ENCODE measurements at regions not wholly inside any gene's neighbourhood (a gene's known extent, or its start where the extent isn't known, plus 50 kb on each side); places are given as distances from the start of the nearest gene placed in this dataset.
"Not testable (repeated sequence)": the region's sequence is repeated elsewhere in the genome, so short reads cannot be mapped to it uniquely, and the experiment has no call there.

DNA sequence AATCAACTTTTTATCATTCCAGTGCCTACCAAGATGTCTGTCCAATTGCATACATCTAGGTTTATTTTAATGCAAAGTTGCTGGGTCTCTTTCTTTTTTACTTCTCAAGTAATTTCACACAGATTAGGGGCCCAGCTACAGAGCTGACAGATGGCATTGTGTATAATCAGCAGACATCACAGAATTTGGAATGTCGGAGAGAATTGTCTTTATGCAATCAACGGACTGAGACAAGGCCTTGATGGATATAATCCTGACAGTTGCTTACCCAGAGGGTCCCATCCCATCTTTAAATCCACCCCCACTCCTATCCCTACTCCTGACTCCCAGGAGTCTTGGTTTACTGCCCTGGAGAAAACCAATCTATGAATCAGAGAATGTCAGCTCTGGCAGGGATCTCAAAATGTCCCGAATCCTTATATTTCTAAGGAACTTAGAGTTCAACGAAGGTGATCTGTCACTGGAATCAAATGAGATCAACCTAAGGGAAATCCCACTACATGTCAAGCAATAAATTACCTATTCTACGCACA, 142.0 kb downstream of the LRATD1 start:
- Histone ChIP-seq H3K36me3 (ENCODE audit: control insufficient read depth, insufficient read depth, low read length) (no peaks in the 10 kb centered on the region), H3K9me3 (ENCODE audit: control insufficient read depth, insufficient read depth, low read length) (no peaks in the 10 kb centered on the region), H3K27ac (ENCODE audit: low read length) (no peak overlapping the region), H3K27me3 (ENCODE audit: control insufficient read depth, insufficient read depth, low read length) (no peaks in the 10 kb centered on the region), H3K4me1 (ENCODE audit: control insufficient read depth, insufficient read depth, low read length) (no peaks in the 10 kb centered on the region), H3K4me3 (ENCODE audit: low read length) (no peak overlapping the region)
- no peak for DNase-seq (ENCODE audit: low read depth, low spot score)
- WGBS (ENCODE audit: insufficient coverage, insufficient read length), result no CpG with 5 or more reads among the region's 5 CpGs

DNA sequence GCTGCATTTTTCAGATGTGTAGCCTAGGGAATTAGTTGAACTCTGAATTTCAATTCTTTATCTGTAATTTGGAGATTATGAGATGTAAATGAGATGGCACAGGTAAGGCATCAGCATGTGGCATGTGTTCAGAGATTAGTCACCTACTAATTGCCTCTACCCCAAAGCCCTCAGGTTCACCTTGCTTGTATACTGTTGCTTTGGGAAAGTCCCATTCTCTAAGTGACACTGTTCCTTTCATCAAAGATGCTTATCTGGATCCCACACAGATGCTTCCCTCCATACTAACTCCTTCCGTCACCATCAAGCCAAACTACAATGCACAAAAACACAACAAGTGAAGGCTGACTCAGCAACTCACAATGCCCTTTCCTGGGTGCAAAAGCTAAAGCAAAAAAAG, 143.7 kb downstream of the LRATD1 start:
- no peaks in the 10 kb centered on the region for H3K27me3 ChIP-seq (ENCODE audit: control insufficient read depth, insufficient read depth, low read length)
- no peak overlapping the region for H3K4me3 ChIP-seq (ENCODE audit: low read length)
- DNase-seq (ENCODE audit: low read depth, low spot score), result no peak
- no peaks in the 10 kb centered on the region for H3K4me1 ChIP-seq (ENCODE audit: control insufficient read depth, insufficient read depth, low read length)
- H3K27ac ChIP-seq (ENCODE audit: low read length), result no peak overlapping the region
- no peaks in the 10 kb centered on the region for H3K36me3 ChIP-seq (ENCODE audit: control insufficient read depth, insufficient read depth, low read length)
- H3K9me3 ChIP-seq (ENCODE audit: control insufficient read depth, insufficient read depth, low read length), result no peaks in the 10 kb centered on the region
- no CpG with 5 or more reads among the region's 1 CpG for WGBS (ENCODE audit: insufficient coverage, insufficient read length)

GRCh38 chr2:14778015-14778414, 145.5 kb downstream of the LRATD1 start:
- Histone ChIP-seq H3K9me3 (ENCODE audit: control insufficient read depth, insufficient read depth, low read length) (no peaks in the 10 kb centered on the region), H3K27me3 (ENCODE audit: control insufficient read depth, insufficient read depth, low read length) (no peaks in the 10 kb centered on the region), H3K36me3 (ENCODE audit: control insufficient read depth, insufficient read depth, low read length) (no peaks in the 10 kb centered on the region), H3K4me1 (ENCODE audit: control insufficient read depth, insufficient read depth, low read length) (no peaks in the 10 kb centered on the region), H3K4me3 (ENCODE audit: low read length) (no peak overlapping the region), H3K27ac (ENCODE audit: low read length) (no peak overlapping the region)
- DNase-seq (ENCODE audit: low read depth, low spot score), result no peak
- WGBS (ENCODE audit: insufficient coverage, insufficient read length), result no CpG with 5 or more reads among the region's 2 CpGs

DNA sequence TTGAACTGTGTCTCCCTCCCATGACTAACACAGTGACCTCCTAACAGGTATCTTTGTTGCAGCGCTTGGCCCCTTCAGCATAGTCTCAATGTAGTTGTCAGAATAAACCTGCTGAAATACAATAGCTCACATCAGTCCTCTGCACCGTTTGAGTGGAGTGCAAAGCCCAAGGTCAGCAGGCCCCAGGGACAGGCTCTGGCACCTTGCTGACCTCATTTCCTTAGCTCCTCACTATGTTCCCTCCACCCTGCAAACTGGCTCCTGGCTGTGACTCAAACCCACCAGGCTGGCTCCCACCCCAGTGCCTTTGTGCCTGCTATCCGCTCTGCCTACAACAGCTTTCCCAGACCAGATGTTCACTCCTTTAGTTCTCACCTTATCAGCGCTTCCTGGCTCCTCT, 146.7 kb downstream of the LRATD1 start:
- no peak overlapping the region for H3K4me3 ChIP-seq (ENCODE audit: low read length)
- H3K27ac ChIP-seq (ENCODE audit: low read length), result no peak overlapping the region
- no peaks in the 10 kb centered on the region for H3K4me1 ChIP-seq (ENCODE audit: control insufficient read depth, insufficient read depth, low read length)
- no peak for DNase-seq (ENCODE audit: low read depth, low spot score)
- no peaks in the 10 kb centered on the region for H3K9me3 ChIP-seq (ENCODE audit: control insufficient read depth, insufficient read depth, low read length)
- no peaks in the 10 kb centered on the region for H3K36me3 ChIP-seq (ENCODE audit: control insufficient read depth, insufficient read depth, low read length)
- no peaks in the 10 kb centered on the region for H3K27me3 ChIP-seq (ENCODE audit: control insufficient read depth, insufficient read depth, low read length)
- no CpG with 5 or more reads among the region's 4 CpGs for WGBS (ENCODE audit: insufficient coverage, insufficient read length)

GRCh38 chr2:14781142-14781541, 148.6 kb downstream of the LRATD1 start:
- Histone ChIP-seq H3K27ac (ENCODE audit: low read length) (no peak overlapping the region), H3K4me3 (ENCODE audit: low read length) (no peak overlapping the region), H3K4me1 (ENCODE audit: control insufficient read depth, insufficient read depth, low read length) (no peaks in the 10 kb centered on the region), H3K27me3 (ENCODE audit: control insufficient read depth, insufficient read depth, low read length) (no peaks in the 10 kb centered on the region), H3K9me3 (ENCODE audit: control insufficient read depth, insufficient read depth, low read length) (no peaks in the 10 kb centered on the region), H3K36me3 (ENCODE audit: control insufficient read depth, insufficient read depth, low read length) (no peaks in the 10 kb centered on the region)
- WGBS (ENCODE audit: insufficient coverage, insufficient read length), result no CpG with 5 or more reads among the region's 4 CpGs
- DNase-seq (ENCODE audit: low read depth, low spot score), result no peak

DNA sequence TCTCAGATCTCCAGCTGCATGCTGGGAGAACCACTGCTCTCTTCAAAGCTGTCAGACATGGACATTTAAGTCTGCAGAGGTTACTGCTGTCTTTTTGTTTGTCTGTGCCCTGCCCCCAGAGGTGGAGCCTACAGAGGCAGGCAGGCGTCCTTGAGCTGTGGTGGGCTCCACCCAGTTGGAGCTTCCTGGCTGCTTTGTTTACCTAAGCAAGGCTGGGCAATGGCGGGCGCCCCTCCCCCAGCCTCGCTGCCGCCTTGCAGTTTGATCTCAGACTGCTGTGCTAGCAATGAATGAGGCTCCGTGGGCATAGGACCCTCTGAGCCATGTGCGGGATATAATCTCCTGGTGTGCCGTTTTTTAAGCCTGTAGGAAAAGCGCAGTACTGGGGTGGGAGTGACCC, 156.3 kb downstream of the LRATD1 start:
- H3K4me3 ChIP-seq (ENCODE audit: low read length); H3K27me3 ChIP-seq (ENCODE audit: control insufficient read depth, insufficient read depth, low read length); DNase-seq (ENCODE audit: low read depth, low spot score); H3K9me3 ChIP-seq (ENCODE audit: control insufficient read depth, insufficient read depth, low read length); H3K36me3 ChIP-seq (ENCODE audit: control insufficient read depth, insufficient read depth, low read length); H3K27ac ChIP-seq (ENCODE audit: low read length); H3K4me1 ChIP-seq (ENCODE audit: control insufficient read depth, insufficient read depth, low read length): not testable (repeated sequence)
- WGBS (ENCODE audit: insufficient coverage, insufficient read length), result no CpG with 5 or more reads among the region's 9 CpGs

- no peaks in the 10 kb centered on the region for H3K27me3 ChIP-seq (ENCODE audit: control insufficient read depth, insufficient read depth, low read length)
- no peak overlapping the region for H3K27ac ChIP-seq (ENCODE audit: low read length)
- no peaks in the 10 kb centered on the region for H3K4me1 ChIP-seq (ENCODE audit: control insufficient read depth, insufficient read depth, low read length)
- WGBS (ENCODE audit: insufficient coverage, insufficient read length), result no CpG with 5 or more reads among the region's 1 CpG
- H3K36me3 ChIP-seq (ENCODE audit: control insufficient read depth, insufficient read depth, low read length), result no peaks in the 10 kb centered on the region
- H3K4me3 ChIP-seq (ENCODE audit: low read length), result no peak overlapping the region
- no peaks in the 10 kb centered on the region; the same call in 1 of the 2 replicates for H3K9me3 ChIP-seq (ENCODE audit: control insufficient read depth, insufficient read depth, low read length)
- no peak for DNase-seq (ENCODE audit: low read depth, low spot score)
Measured at GRCh38 chr2:14790041-14790640, 157.6 kb downstream of the LRATD1 start.

DNA sequence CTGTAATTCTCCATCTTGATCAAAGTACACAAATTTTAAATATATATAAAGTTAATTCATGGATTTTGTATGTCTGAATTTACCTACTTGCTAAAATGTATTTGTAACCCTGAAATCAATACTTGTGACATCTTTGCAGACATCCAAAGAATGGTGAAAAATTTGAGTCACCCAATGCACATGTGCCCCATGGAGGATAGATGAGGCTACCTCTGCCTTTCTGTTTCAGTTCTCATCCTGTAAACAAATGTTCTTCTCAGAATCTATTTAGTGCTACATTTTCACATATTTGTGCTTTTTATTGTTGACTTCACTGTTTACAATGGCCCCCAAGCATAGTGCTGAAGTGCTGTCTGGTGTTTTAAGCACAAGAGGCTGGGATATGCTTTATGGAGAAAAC, 171.5 kb downstream of the LRATD1 start:
- H3K27ac ChIP-seq (ENCODE audit: low read length), result no peak overlapping the region
- no peaks in the 10 kb centered on the region for H3K36me3 ChIP-seq (ENCODE audit: control insufficient read depth, insufficient read depth, low read length)
- H3K4me1 ChIP-seq (ENCODE audit: control insufficient read depth, insufficient read depth, low read length), result no peaks in the 10 kb centered on the region
- H3K9me3 ChIP-seq (ENCODE audit: control insufficient read depth, insufficient read depth, low read length), result no peaks in the 10 kb centered on the region
- no peak for DNase-seq (ENCODE audit: low read depth, low spot score)
- no peaks in the 10 kb centered on the region for H3K27me3 ChIP-seq (ENCODE audit: control insufficient read depth, insufficient read depth, low read length)
- no peak overlapping the region for H3K4me3 ChIP-seq (ENCODE audit: low read length)

GRCh38 chr2:14804902-14805301, 172.4 kb downstream of the LRATD1 start:
- no CpG with 5 or more reads among the region's 3 CpGs for WGBS (ENCODE audit: insufficient coverage, insufficient read length)
- Histone ChIP-seq H3K36me3 (ENCODE audit: control insufficient read depth, insufficient read depth, low read length) (no peaks in the 10 kb centered on the region), H3K9me3 (ENCODE audit: control insufficient read depth, insufficient read depth, low read length) (no peaks in the 10 kb centered on the region), H3K27ac (ENCODE audit: low read length) (no peak overlapping the region), H3K27me3 (ENCODE audit: control insufficient read depth, insufficient read depth, low read length) (no peaks in the 10 kb centered on the region), H3K4me1 (ENCODE audit: control insufficient read depth, insufficient read depth, low read length) (no peaks in the 10 kb centered on the region), H3K4me3 (ENCODE audit: low read length) (no peak overlapping the region)
- no peak for DNase-seq (ENCODE audit: low read depth, low spot score)

- 100% methylated on average over 1 of the region's 4 CpGs for WGBS (ENCODE audit: insufficient coverage, insufficient read length)
- no peaks in the 10 kb centered on the region for H3K9me3 ChIP-seq (ENCODE audit: control insufficient read depth, insufficient read depth, low read length)
Measured at GRCh38 chr2:14806613-14807012, 174.1 kb downstream of the LRATD1 start.

DNA sequence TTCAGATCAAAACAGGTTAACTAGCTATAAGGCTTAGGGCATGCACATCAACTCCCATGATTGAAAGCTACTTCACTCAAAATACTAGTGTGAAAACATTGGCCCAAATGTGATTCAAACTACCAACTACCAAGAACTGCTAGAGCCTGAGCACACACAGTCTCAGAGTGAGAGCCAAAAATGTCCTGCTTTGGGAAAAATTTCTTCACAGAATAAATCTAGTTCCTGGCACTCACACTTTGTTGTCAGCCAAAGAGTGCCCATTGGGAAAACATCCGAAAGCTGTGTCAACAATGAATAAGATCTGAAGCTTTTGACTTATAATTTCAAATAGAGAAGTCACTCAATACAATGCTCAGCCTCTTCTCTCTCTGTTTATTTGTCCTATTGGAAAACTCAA, 182.7 kb downstream of the LRATD1 start:
- no peak overlapping the region for H3K27ac ChIP-seq (ENCODE audit: low read length)
- DNase-seq (ENCODE audit: low read depth, low spot score), result no peak
- H3K9me3 ChIP-seq (ENCODE audit: control insufficient read depth, insufficient read depth, low read length), result no peaks in the 10 kb centered on the region
- H3K4me1 ChIP-seq (ENCODE audit: control insufficient read depth, insufficient read depth, low read length), result no peaks in the 10 kb centered on the region
- no peak overlapping the region for H3K4me3 ChIP-seq (ENCODE audit: low read length)
- no peaks in the 10 kb centered on the region for H3K36me3 ChIP-seq (ENCODE audit: control insufficient read depth, insufficient read depth, low read length)
- no CpG with 5 or more reads among the region's 1 CpG for WGBS (ENCODE audit: insufficient coverage, insufficient read length)
- H3K27me3 ChIP-seq (ENCODE audit: control insufficient read depth, insufficient read depth, low read length), result no peaks in the 10 kb centered on the region

More at GRCh38 chr2:14806613-14807012, 174.1 kb downstream of the LRATD1 start:
- Histone ChIP-seq H3K4me1 (ENCODE audit: control insufficient read depth, insufficient read depth, low read length) (no peaks in the 10 kb centered on the region), H3K4me3 (ENCODE audit: low read length) (no peak overlapping the region), H3K27ac (ENCODE audit: low read length) (no peak overlapping the region), H3K36me3 (ENCODE audit: control insufficient read depth, insufficient read depth, low read length) (no peaks in the 10 kb centered on the region), H3K27me3 (ENCODE audit: control insufficient read depth, insufficient read depth, low read length) (no peaks in the 10 kb centered on the region)
- DNase-seq (ENCODE audit: low read depth, low spot score), result no peak
